ENCODE measurements at regions not wholly inside any gene's neighbourhood (a gene's known extent, or its start where the extent isn't known, plus 50 kb on each side); places are given as distances from the start of the nearest gene placed in this dataset.

- Histone ChIP-seq H3K9me3 (no peaks in the 10 kb centered on the region), H3K4me1 (no peaks in the 10 kb centered on the region), H3K27ac (no peak overlapping the region), H3K27me3 (no peaks in the 10 kb centered on the region), H3K36me3 (no peaks in the 10 kb centered on the region), H3K4me3 (no peak overlapping the region)
- intact Hi-C loops (cut with DNase I; ENCODE audit: low total_unique reads) = no loop called here
- DNase-seq = no peak
- WGBS, 5 donors = 64 to 76% (median 73%) methylated on average over 4 of the region's 4 CpGs
- TF ChIP-seq EP300 (IDR thresholded peaks at IDR 0.05) = no peak
- TF ChIP-seq POLR2A (IDR thresholded peaks at IDR 0.05) = no peak
- TF ChIP-seq POLR2AphosphoS5 (IDR thresholded peaks at IDR 0.05) = no peak
- TF ChIP-seq, protein P1, sequence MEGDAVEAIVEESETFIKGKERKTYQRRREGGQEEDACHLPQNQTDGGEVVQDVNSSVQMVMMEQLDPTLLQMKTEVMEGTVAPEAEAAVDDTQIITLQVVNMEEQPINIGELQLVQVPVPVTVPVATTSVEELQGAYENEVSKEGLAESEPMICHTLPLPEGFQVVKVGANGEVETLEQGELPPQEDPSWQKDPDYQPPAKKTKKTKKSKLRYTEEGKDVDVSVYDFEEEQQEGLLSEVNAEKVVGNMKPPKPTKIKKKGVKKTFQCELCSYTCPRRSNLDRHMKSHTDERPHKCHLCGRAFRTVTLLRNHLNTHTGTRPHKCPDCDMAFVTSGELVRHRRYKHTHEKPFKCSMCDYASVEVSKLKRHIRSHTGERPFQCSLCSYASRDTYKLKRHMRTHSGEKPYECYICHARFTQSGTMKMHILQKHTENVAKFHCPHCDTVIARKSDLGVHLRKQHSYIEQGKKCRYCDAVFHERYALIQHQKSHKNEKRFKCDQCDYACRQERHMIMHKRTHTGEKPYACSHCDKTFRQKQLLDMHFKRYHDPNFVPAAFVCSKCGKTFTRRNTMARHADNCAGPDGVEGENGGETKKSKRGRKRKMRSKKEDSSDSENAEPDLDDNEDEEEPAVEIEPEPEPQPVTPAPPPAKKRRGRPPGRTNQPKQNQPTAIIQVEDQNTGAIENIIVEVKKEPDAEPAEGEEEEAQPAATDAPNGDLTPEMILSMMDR (IDR thresholded peaks at IDR 0.05) = no peak
Measured at GRCh38 chr3:70546679-70547078, 234.2 kb upstream of the MDFIC2 start.

DNA sequence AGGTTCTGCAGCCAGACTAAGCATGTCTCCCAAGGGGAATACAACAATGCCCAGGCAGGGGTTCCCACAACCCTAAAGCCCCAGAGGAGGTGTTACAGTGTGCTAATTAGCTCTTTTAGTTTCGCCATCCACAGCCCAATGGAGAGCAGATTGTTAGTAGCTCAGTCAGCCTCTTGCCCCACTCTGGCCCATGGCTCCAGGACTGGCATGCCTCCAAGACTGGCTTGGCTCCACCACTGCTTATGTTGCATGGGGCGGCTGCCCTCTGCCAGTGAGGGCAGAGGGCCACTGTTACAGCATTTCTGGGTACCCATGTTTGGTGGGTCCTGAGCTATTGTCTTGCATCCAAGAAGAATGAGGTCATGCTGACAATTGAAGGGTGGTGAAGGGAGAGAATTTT, 231.1 kb upstream of the MDFIC2 start:
- H3K9me3 ChIP-seq = peaks cover 0 to 10% (median 0%) of the 10 kb centered on the region in 4 donors
- H3K4me3 ChIP-seq = no peak overlapping the region
- intact Hi-C loops (cut with DNase I; ENCODE audit: low total_unique reads) = no loop called here
- TF ChIP-seq, protein P1 (IDR thresholded peaks at IDR 0.05) = no peak
- TF ChIP-seq POLR2AphosphoS5 (IDR thresholded peaks at IDR 0.05) = no peak
- no peak for TF ChIP-seq POLR2A (IDR thresholded peaks at IDR 0.05)
- no peak for TF ChIP-seq EP300 (IDR thresholded peaks at IDR 0.05)
- H3K36me3 ChIP-seq = no peaks in the 10 kb centered on the region
- H3K4me1 ChIP-seq = no peaks in the 10 kb centered on the region
- DNase-seq = no peak
- 93 to 100% (median 95%) methylated on average over 1 to 2 of the region's 2 CpGs for WGBS, 5 donors
- H3K27me3 ChIP-seq = peaks cover 0 to 3% (median 0%) of the 10 kb centered on the region in 3 donors
- H3K27ac ChIP-seq = no peak overlapping the region

GRCh38 chr3:70539908-70540307, 227.5 kb upstream of the MDFIC2 start:
- intact Hi-C loops (cut with DNase I; ENCODE audit: low total_unique reads) = no loop called here
- TF ChIP-seq EP300 (IDR thresholded peaks at IDR 0.05) (no peak), POLR2AphosphoS5 (IDR thresholded peaks at IDR 0.05) (no peak), POLR2A (IDR thresholded peaks at IDR 0.05) (no peak)
- TF ChIP-seq, protein P1 (IDR thresholded peaks at IDR 0.05) = no peak
- Histone ChIP-seq H3K9me3 (peaks cover 0 to 10% (median 0%) of the 10 kb centered on the region in 4 donors), H3K4me1 (no peaks in the 10 kb centered on the region), H3K4me3 (no peak overlapping the region), H3K27ac (no peak overlapping the region), H3K36me3 (no peaks in the 10 kb centered on the region), H3K27me3 (peaks cover 0 to 5% (median 0%) of the 10 kb centered on the region in 3 donors)
- DNase-seq = no peak
- 90 to 98% (median 94%) methylated on average over 2 of the region's 2 CpGs for WGBS, 5 donors

DNA sequence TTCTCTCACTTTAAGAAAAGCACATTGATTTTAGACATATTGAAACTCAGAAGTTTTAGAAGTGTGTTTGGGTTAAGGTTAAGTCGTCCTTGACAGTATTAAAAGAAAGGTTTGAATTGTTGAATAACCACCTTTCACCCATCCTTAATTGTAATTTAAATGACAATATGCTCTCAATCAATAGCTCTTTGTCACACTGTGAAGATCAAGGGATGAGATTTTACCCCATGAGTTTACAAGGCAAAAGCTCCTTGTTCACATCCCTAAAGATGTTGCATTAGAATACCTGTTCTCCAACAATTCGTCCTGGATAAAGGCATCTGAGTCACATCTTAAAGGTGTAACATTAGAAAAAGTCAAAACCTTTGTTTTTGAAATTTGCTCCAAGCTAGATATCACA, 220.4 kb upstream of the MDFIC2 start:
- TF ChIP-seq, protein P1 (IDR thresholded peaks at IDR 0.05) = no peak
- TF ChIP-seq POLR2AphosphoS5 (IDR thresholded peaks at IDR 0.05) (no peak), EP300 (IDR thresholded peaks at IDR 0.05) (no peak)
- no peaks in the 10 kb centered on the region for H3K36me3 ChIP-seq
- no peak overlapping the region for H3K4me3 ChIP-seq
- no peak overlapping the region for H3K27ac ChIP-seq
- no peaks in the 10 kb centered on the region for H3K9me3 ChIP-seq
- no peak for DNase-seq
- H3K27me3 ChIP-seq = no peaks in the 10 kb centered on the region
- WGBS, 5 donors = 63 to 77% (median 76%) methylated on average over 2 of the region's 2 CpGs
- intact Hi-C loops (cut with DNase I; ENCODE audit: low total_unique reads) = no loop called here
- peaks cover 0 to 10% (median 4%) of the 10 kb centered on the region in 4 donors for H3K4me1 ChIP-seq

Data from stomach (tissue), 8 donors.